ENCODE measurements at regions not wholly inside any gene's neighbourhood (a gene's known extent, or its start where the extent isn't known, plus 50 kb on each side); places are given as distances from the start of the nearest gene placed in this dataset.

GRCh38 chr5:10091701-10092100 lies 158.0 kb downstream of the ATPSCKMT start:
- TF ChIP-seq CTCF (conservative IDR thresholded peaks at IDR 0.05) (no peak), EZH2 (IDR thresholded peaks at IDR 0.05; ENCODE audit: low read depth) (no peak)
